D341Med (cell line): ENCODE measurements at regions not wholly inside any gene's neighbourhood (a gene's known extent, or its start where the extent isn't known, plus 50 kb on each side); places are given as distances from the start of the nearest gene placed in this dataset.
"Not testable (repeated sequence)": the region's sequence is repeated elsewhere in the genome, so short reads cannot be mapped to it uniquely, and the experiment has no call there.

ENCODE experiments used
- DNase-seq: peaks from one replicate; pipeline ENCODE4 v3.0.0; 2012; ENCODE audit warnings: low spot score

GRCh38 chr20:17836303-17836861, 132.2 kb downstream of the SNX5 start:
- no peak for DNase-seq

DNA sequence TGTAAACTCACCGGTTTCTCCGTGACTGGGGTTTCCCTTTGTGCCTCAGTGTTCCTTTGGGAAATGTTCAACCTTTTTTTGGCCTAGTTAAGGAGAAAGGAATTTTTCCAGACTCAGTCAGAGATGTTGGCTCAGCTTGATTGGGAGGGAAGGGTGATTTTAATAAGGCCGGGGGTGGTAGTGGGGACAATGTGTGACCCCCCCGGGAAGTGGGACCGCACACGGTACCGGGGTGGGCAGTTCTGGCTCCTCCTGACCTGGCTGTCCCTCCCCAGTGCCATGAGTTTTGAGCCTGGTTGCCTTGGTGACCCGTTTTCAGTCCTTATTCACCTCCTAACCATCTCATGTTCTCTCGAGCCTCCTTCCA, 132.7 kb downstream of the SNX5 start:
- DNase-seq: no peak

GRCh38 chr20:17835240-17835933, 133.2 kb downstream of the SNX5 start:
- DNase-seq: no peak

GRCh38 chr20:17834804-17835203, 133.8 kb downstream of the SNX5 start:
- DNase-seq: no peak

DNA sequence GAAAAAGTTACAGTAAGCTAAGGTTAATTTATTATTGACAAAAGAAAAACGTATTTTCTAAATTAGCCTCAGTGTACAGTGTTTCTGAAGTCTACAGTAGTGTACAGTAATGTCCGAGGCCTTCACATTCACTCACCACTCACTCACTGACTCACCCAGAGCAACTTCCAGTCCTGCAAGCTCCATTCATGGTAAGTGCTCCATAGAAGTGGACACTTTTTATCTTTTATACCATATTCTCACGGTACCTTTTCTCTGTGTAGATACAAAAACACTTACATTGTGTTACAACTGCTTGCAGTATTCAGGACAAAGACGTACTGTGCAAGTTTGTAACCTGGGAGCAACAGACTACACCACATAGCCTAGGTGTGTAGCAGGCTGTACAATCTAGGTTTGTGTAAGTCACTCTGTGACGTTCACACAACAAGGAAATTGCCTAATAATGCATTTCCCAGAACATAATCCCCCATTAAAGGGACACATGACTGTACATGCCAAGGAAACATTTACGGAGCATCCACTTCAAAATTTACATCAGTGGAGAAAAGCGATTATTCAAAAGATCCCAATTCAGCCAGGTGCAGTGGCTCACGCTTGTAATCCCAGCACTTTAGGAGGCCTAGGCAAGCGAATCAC, 133.4 kb downstream of the BANF2 start:
- no peak for DNase-seq

- DNase-seq: no peak
Observed at GRCh38 chr20:17832236-17832915, 132.6 kb downstream of the BANF2 start.

DNA sequence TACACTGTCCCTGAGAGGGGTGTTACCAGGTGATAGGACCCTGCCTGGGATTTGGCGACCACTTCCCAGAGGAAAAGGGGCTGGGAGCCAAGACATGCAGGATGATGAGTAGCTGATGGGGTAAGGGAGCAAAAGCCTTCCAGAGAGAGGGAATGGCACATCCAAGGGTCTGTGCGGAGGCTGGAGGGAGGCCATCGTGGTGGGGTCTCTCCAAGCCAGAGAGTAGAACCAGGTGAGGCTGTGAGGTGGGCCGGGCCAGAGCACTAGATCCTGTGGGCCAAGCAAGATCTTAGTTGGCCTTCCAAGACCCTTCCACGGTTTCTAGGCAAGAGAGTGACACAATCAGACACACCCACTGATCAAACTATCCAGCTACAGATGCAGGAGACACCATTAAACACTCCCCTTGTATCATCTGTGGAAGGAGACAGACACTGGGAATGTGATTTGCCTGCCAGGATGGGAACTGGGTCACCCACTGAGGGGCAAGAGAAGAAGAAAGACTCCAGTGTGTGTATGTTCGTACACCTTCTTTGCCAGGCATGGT, 128.9 kb downstream of the BANF2 start:
- DNase-seq: no peak

GRCh38 chr20:17827759-17828559, 128.2 kb downstream of the BANF2 start:
- DNase-seq: no peak

- no peak for DNase-seq
Observed at GRCh38 chr20:17827079-17827478, 127.3 kb downstream of the BANF2 start.

DNA sequence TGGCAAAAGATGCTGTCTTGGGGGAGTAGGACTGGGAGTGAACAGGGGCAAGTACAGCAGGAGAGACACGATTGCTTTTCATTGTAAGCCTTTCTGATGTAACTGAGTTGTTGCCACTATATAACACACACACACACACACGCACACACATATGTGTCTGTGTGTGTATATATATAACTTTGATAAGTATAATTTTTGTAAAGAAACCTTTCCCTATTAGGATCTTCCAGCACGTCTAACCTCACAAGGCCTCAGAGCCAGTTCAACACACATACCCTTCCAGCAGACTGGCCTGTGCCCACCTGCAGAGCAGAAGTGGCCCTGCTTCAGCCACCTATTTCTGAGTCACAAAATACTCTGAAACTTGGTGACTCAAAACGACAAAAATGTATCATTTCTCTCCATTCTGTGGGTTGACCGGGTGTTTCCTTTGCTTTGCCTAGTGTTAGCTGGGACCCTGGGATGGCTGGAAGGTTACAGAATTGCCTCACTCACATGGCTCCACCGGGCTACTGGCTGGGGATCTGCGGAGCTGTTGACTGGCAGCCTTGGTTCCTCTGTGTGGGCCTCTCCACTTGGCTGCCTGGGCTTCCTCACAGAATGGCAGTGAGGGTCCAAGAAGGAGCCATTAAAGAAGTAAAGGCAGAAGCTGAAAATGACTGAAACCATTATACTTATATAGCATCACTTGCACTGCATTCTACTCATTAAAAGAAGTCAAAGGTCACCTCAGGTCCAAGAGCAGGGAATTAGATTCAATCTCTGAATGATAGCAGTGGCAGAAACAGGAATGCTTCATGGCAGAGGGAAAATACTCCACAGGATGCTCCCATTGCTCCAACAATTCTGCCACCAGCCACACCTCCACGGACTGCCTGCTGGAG, 126.4 kb downstream of the BANF2 start:
- no peak for DNase-seq

DNA sequence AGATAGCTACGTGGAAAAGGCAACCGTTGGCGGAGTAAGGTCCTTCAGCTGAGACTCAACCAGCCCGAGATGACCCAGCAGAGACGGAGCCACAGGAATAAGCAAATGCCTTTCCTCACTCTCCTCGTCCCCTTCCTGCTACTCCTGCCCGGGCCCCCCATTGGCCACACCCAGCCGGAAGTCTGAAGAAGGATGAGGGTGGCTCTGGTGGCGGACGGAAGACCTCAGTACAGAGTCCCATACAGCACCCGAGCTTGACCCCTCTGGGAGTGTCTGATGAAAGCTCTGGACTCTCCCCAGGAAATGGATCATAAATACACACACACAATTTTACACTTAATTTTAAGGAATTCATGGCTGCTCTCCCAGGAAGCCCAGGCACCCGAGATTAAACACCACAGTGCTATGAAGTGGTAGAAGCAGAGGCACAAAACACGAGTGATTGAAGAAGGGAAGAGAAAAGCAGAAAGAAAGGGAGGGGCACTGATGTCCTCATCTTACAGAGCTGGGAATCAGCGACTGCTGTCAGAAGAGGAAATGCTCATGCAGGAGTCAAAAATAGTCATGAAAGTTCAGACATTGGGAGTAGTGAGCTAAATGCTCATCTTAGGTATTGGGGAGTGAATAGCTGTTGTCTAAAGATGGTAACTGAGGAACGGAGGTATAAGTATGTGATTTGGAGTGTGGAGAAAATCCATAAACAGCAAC, 125.6 kb downstream of the BANF2 start:
- no peak for DNase-seq

DNA sequence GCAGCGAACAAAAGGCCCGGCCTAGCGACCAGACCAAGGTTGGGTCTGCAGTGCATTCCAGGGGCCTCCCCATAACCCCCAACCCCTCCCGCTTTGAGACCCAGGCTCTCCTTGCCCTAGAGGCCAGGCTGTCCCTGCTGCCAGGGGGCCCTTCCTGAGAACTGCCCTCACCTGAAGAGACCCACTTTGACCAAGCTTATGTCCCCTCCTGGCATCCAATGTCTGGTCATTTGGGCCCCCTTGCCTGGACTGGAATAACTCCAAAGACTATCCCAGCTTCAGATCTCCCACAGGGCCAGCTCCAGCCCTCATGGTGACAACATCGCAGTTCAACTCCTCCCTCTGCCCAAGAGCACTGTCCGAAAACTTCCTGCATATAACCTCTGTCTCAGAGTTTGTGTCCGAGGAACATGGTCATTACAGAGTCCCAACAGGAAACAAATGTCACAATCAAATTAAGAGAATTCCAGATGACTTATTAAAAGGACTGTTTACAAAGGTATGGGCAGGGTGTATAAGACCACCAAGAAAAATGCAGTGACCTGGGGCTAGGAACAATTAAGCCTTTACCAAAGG, 125.0 kb downstream of the BANF2 start:
- DNase-seq: no peak

- DNase-seq: no peak
Observed at GRCh38 chr20:17823409-17824144, 123.8 kb downstream of the BANF2 start.

DNA sequence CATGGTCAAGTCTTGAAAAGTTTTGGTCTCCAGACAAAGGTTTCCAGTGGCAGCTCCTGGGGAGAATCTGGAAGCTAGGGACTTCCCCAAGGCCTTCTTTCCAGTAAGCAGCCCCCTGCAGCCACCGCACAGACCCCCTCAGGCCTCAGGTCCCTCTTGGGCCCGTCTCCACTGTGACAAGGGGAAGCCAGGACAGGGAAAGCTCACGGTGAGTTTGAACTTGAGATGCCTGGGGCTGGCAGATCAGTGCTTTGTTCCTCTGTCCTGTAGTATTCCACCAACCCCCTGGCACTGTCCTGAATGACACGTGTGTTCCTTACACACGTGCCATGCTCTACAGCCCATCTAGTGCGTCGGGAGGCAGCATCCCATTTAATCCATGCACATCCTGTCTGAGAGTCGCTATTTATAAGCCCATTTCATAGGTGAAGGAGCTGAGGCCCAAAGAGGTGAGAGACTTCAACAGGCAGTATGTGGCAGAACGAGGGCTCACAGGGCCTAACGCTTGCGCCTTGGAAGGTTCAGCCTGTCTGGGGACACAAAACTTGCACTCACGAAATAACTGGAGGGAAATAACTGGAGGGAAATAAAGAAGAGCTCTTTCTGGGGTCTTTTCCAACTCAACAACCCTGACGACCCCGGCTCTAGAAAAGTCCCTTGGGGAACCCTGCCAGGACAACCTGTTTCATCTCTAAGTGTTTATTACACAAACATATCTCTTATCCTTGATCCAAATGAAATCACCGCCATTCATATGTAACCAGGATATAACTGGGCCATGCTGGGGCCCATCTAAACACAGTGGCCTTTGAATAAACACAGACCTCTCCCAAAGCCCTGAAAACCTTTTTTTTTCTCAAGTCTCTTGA, 123.0 kb downstream of the BANF2 start:
- DNase-seq: no peak

- no peak for DNase-seq
Observed at GRCh38 chr20:17822039-17822438, 122.3 kb downstream of the BANF2 start.

DNA sequence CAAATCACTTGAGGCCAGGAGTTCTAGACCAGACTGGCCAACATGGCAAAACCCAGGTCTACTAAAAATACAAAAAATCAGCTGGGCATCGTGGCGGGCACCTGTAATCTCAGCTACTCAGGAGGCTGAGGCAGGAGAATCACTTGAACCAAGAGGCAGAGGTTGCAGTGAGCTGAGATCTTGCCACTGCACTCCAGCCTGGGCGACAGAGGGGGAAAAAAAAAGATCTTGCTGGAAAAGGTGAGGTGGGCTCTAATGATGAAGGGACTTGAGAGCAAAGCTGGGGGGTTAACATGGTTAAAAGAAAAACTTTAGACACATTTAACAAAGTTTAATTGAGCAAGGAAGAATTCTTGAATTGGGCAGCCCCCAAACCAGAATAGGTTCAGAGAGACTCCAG, 121.8 kb downstream of the BANF2 start:
- DNase-seq: not testable (repeated sequence)

- no peak for DNase-seq
Observed at GRCh38 chr20:17819395-17820093, 119.8 kb downstream of the BANF2 start.

DNA sequence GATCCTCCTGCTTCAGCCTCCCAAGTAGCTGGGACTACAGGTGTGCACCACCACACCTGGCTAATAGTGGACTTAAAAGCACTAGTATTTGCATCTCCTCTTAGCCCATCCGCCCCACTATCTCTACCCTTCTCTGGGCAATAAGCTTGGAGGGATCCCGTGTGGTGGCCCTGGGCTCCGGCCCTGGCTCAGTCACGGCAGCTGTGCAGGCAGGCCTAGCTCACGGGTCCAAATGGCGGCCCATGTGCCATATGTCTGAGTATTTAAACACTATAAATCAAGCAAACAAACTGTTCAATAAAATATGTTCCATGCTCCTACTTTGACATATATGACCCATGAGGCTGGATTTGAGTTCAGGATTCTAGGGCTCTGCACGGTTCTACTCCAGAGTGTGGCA, 118.4 kb downstream of the BANF2 start:
- no peak for DNase-seq
